Choroid plexus epithelial cell (primary cell): ENCODE measurements at regions not wholly inside any gene's neighbourhood (a gene's known extent, or its start where the extent isn't known, plus 50 kb on each side); places are given as distances from the start of the nearest gene placed in this dataset.

Experiments used
- DNase-seq: peaks from one replicate; pipeline ENCODE4 v3.0.0-alpha.2; 2010; ENCODE audit warnings: low read depth
- H3K4me3 ChIP-seq: 2 replicates; pipeline ENCODE4 v1.5.1; 2011; ENCODE audit warnings: low read depth, mild to moderate bottlenecking, control low read depth, low read length, moderate library complexity
- CTCF ChIP-seq: conservative IDR thresholded peaks from 2 replicates; pipeline ENCODE4 v1.5.1; 2011; ENCODE audit warnings: low read depth, mild to moderate bottlenecking, control low read depth, inconsistent platforms, low read length, moderate library complexity

GRCh38 chr2:109070290-109070689 lies 58.7 kb upstream of the SH3RF3 start:
- no peak for TF ChIP-seq CTCF
- no peak overlapping the region for H3K4me3 ChIP-seq
- no peak for DNase-seq

GRCh38 chr2:109069331-109070194 lies 59.4 kb upstream of the SH3RF3 start:
- no peak overlapping the region for H3K4me3 ChIP-seq
- DNase-seq = no peak
- no peak for TF ChIP-seq CTCF

GRCh38 chr2:109068811-109069210 lies 60.2 kb upstream of the SH3RF3 start:
- no peak for DNase-seq

GRCh38 chr2:109067631-109068125 lies 61.3 kb upstream of the SH3RF3 start:
- H3K4me3 ChIP-seq = no peak overlapping the region
- DNase-seq = no peak
- no peak for TF ChIP-seq CTCF

More at GRCh38 chr2:109068811-109069210, 60.2 kb upstream of the SH3RF3 start:
- no peak overlapping the region for H3K4me3 ChIP-seq
- no peak for TF ChIP-seq CTCF

- no peak for TF ChIP-seq CTCF
- no peak overlapping the region for H3K4me3 ChIP-seq
- DNase-seq = no peak
Measured at GRCh38 chr2:109066917-109067597, 61.9 kb upstream of the SH3RF3 start.

- H3K4me3 ChIP-seq = no peak overlapping the region
- no peak for TF ChIP-seq CTCF
- no peak for DNase-seq
Measured at GRCh38 chr2:109066501-109066900, 62.5 kb upstream of the SH3RF3 start.
